Activated T-cell treated with anti-CD3 and anti-CD28 coated beads for 48 hours (primary cell): ENCODE measurements at regions not wholly inside any gene's neighbourhood (a gene's known extent, or its start where the extent isn't known, plus 50 kb on each side); places are given as distances from the start of the nearest gene placed in this dataset.
"Not testable (repeated sequence)": the region's sequence is repeated elsewhere in the genome, so short reads cannot be mapped to it uniquely, and the experiment has no call there.

ENCODE experiments used
- DNase-seq: peaks from one replicate; pipeline ENCODE4 v3.0.0-alpha.2; 2020; ENCODE audit warnings: low read depth

- DNase-seq: no peak
Measured at GRCh38 chr12:34304546-34304945, 282.2 kb downstream of the ALG10 start.

GRCh38 chr12:34305176-34305575 is 282.9 kb downstream of the ALG10 start:
- DNase-seq: no peak

GRCh38 chr12:34306133-34306830 is 284.0 kb downstream of the ALG10 start:
- DNase-seq: no peak

- not testable (repeated sequence) for DNase-seq
Measured at GRCh38 chr12:34309806-34310804, 287.8 kb downstream of the ALG10 start.

GRCh38 chr12:34311337-34311736 is 289.0 kb downstream of the ALG10 start:
- DNase-seq: no peak

GRCh38 chr12:34327671-34328070 is 305.4 kb downstream of the ALG10 start:
- DNase-seq: no peak

- DNase-seq: no peak
Measured at GRCh38 chr12:34333337-34333736, 311.0 kb downstream of the ALG10 start.

- DNase-seq: no peak
Measured at GRCh38 chr12:34334538-34334937, 312.2 kb downstream of the ALG10 start.

GRCh38 chr12:34334953-34335743 is 312.9 kb downstream of the ALG10 start:
- no peak for DNase-seq

GRCh38 chr12:34335819-34336262 is 313.5 kb downstream of the ALG10 start:
- DNase-seq: no peak

GRCh38 chr12:34336619-34337465 is 314.5 kb downstream of the ALG10 start:
- no peak for DNase-seq

GRCh38 chr12:34338751-34339150 is 316.5 kb downstream of the ALG10 start:
- no peak for DNase-seq

GRCh38 chr12:34339922-34340321 is 317.6 kb downstream of the ALG10 start:
- no peak for DNase-seq

GRCh38 chr12:34340534-34341361 is 318.5 kb downstream of the ALG10 start:
- no peak for DNase-seq

GRCh38 chr12:34341362-34341733 is 319.1 kb downstream of the ALG10 start:
- DNase-seq: no peak

GRCh38 chr12:34342048-34342447 is 319.8 kb downstream of the ALG10 start:
- no peak for DNase-seq

- no peak for DNase-seq
Measured at GRCh38 chr12:34343345-34343744, 321.0 kb downstream of the ALG10 start.

- no peak for DNase-seq
Measured at GRCh38 chr12:34343766-34344165, 321.5 kb downstream of the ALG10 start.

- DNase-seq: no peak
Measured at GRCh38 chr12:34344851-34345522, 322.7 kb downstream of the ALG10 start.

GRCh38 chr12:34345801-34346200 is 323.5 kb downstream of the ALG10 start:
- DNase-seq: no peak
